ENCODE measurements at regions not wholly inside any gene's neighbourhood (a gene's known extent, or its start where the extent isn't known, plus 50 kb on each side); places are given as distances from the start of the nearest gene placed in this dataset.

GRCh38 chr11:23746896-23747295 lies 750.0 kb upstream of the LUZP2 start:
- no peaks in the 10 kb centered on the region for H3K9me3 ChIP-seq (ENCODE audit: insufficient read depth, low read length)
- no peak overlapping the region for H3K4me3 ChIP-seq (ENCODE audit: low read length)
- no peaks in the 10 kb centered on the region for H3K27me3 ChIP-seq (ENCODE audit: low read depth, low read length)
- H3K9ac ChIP-seq (ENCODE audit: low read length), result no peak overlapping the region
- H2AFZ ChIP-seq (ENCODE audit: low read depth, low read length), result no peak overlapping the region
- no peaks in the 10 kb centered on the region for H3K79me2 ChIP-seq (ENCODE audit: low read length)
- no peak overlapping the region for H3K27ac ChIP-seq (ENCODE audit: low read length)
- no peaks in the 10 kb centered on the region for H4K20me1 ChIP-seq (ENCODE audit: insufficient read depth, low read length)
- no peaks in the 10 kb centered on the region for H3K4me1 ChIP-seq (ENCODE audit: low read length)
- no peaks in the 10 kb centered on the region for H3K36me3 ChIP-seq (replicated peaks; ENCODE audit: low read depth, low read length)
- no peak overlapping the region for H3K4me2 ChIP-seq (ENCODE audit: low read length)
- TF ChIP-seq CTCF (IDR thresholded peaks at IDR 0.05; ENCODE audit: low read depth, low read length) (no peak), EZH2phosphoT487 (IDR thresholded peaks at IDR 0.05; ENCODE audit: low read depth) (no peak)

GRCh38 chr11:23749762-23750430 lies 747.0 kb upstream of the LUZP2 start:
- Histone ChIP-seq H2AFZ (ENCODE audit: low read depth, low read length) (no peak overlapping the region), H3K36me3 (replicated peaks; ENCODE audit: low read depth, low read length) (no peaks in the 10 kb centered on the region), H3K9me3 (ENCODE audit: insufficient read depth, low read length) (no peaks in the 10 kb centered on the region), H3K27ac (ENCODE audit: low read length) (no peak overlapping the region), H3K4me3 (ENCODE audit: low read length) (no peak overlapping the region), H3K79me2 (ENCODE audit: low read length) (no peaks in the 10 kb centered on the region), H3K4me2 (ENCODE audit: low read length) (no peak overlapping the region), H3K4me1 (ENCODE audit: low read length) (no peaks in the 10 kb centered on the region), H4K20me1 (ENCODE audit: insufficient read depth, low read length) (no peaks in the 10 kb centered on the region), H3K9ac (ENCODE audit: low read length) (no peak overlapping the region), H3K27me3 (ENCODE audit: low read depth, low read length) (no peaks in the 10 kb centered on the region)
- TF ChIP-seq EZH2phosphoT487 (IDR thresholded peaks at IDR 0.05; ENCODE audit: low read depth), result no peak
- no peak for TF ChIP-seq CTCF (IDR thresholded peaks at IDR 0.05; ENCODE audit: low read depth, low read length)

- Histone ChIP-seq H3K9ac (ENCODE audit: low read length) (no peak overlapping the region), H3K36me3 (replicated peaks; ENCODE audit: low read depth, low read length) (no peaks in the 10 kb centered on the region), H3K4me3 (ENCODE audit: low read length) (no peak overlapping the region), H3K27ac (ENCODE audit: low read length) (no peak overlapping the region), H2AFZ (ENCODE audit: low read depth, low read length) (no peak overlapping the region), H3K4me2 (ENCODE audit: low read length) (no peak overlapping the region), H3K79me2 (ENCODE audit: low read length) (no peaks in the 10 kb centered on the region), H4K20me1 (ENCODE audit: insufficient read depth, low read length) (no peaks in the 10 kb centered on the region), H3K9me3 (ENCODE audit: insufficient read depth, low read length) (no peaks in the 10 kb centered on the region), H3K4me1 (ENCODE audit: low read length) (no peaks in the 10 kb centered on the region), H3K27me3 (ENCODE audit: low read depth, low read length) (no peaks in the 10 kb centered on the region)
- TF ChIP-seq EZH2phosphoT487 (IDR thresholded peaks at IDR 0.05; ENCODE audit: low read depth), result no peak
- no peak for TF ChIP-seq CTCF (IDR thresholded peaks at IDR 0.05; ENCODE audit: low read depth, low read length)
Measured at GRCh38 chr11:23751280-23751679, 745.6 kb upstream of the LUZP2 start.

- H3K9ac ChIP-seq (ENCODE audit: low read length), result no peak overlapping the region
- no peak overlapping the region for H3K4me2 ChIP-seq (ENCODE audit: low read length)
- no peaks in the 10 kb centered on the region for H3K9me3 ChIP-seq (ENCODE audit: insufficient read depth, low read length)
- H3K27ac ChIP-seq (ENCODE audit: low read length), result no peak overlapping the region
- H3K79me2 ChIP-seq (ENCODE audit: low read length), result no peaks in the 10 kb centered on the region
- no peaks in the 10 kb centered on the region for H4K20me1 ChIP-seq (ENCODE audit: insufficient read depth, low read length)
- TF ChIP-seq EZH2phosphoT487 (IDR thresholded peaks at IDR 0.05; ENCODE audit: low read depth) (no peak), CTCF (IDR thresholded peaks at IDR 0.05; ENCODE audit: low read depth, low read length) (no peak)
- no peak overlapping the region for H2AFZ ChIP-seq (ENCODE audit: low read depth, low read length)
- H3K36me3 ChIP-seq (replicated peaks; ENCODE audit: low read depth, low read length), result no peaks in the 10 kb centered on the region
- no peaks in the 10 kb centered on the region for H3K27me3 ChIP-seq (ENCODE audit: low read depth, low read length)
- no peak overlapping the region for H3K4me3 ChIP-seq (ENCODE audit: low read length)
- no peaks in the 10 kb centered on the region for H3K4me1 ChIP-seq (ENCODE audit: low read length)
Measured at GRCh38 chr11:23755076-23755475, 741.8 kb upstream of the LUZP2 start.
